ENCODE measurements at regions not wholly inside any gene's neighbourhood (a gene's known extent, or its start where the extent isn't known, plus 50 kb on each side); places are given as distances from the start of the nearest gene placed in this dataset.

GRCh38 chr10:30687698-30688213, 58.2 kb upstream of the LYZL2 start:
- TF ChIP-seq CTCF (IDR thresholded peaks at IDR 0.05) (peak; percentile 62 to 89 (median 78)), POLR2A (IDR thresholded peaks at IDR 0.05) (no peak), POLR2AphosphoS5 (IDR thresholded peaks at IDR 0.05) (no peak)

Data from sigmoid colon (tissue), 4 donors.